ENCODE measurements at regions not wholly inside any gene's neighbourhood (a gene's known extent, or its start where the extent isn't known, plus 50 kb on each side); places are given as distances from the start of the nearest gene placed in this dataset.

GRCh38 chr13:50334944-50335343, 319.7 kb downstream of the KCNRG start:
- H2AFZ ChIP-seq, result no peak overlapping the region
- no peak overlapping the region for H3K27ac ChIP-seq
- no peaks in the 10 kb centered on the region for H3K9me2 ChIP-seq (ENCODE audit: insufficient read depth)
- no peaks in the 10 kb centered on the region for H3K36me3 ChIP-seq (ENCODE audit: low read depth)
- no peaks in the 10 kb centered on the region for H3K79me2 ChIP-seq (ENCODE audit: insufficient read depth)
- H3K4me3 ChIP-seq, result no peak overlapping the region
- in situ Hi-C loops (cut with MboI), result no loop called here
- no peaks in the 10 kb centered on the region for H3K27me3 ChIP-seq (replicated peaks; ENCODE audit: insufficient read depth)
- DNase-seq, result no peak
- no peaks in the 10 kb centered on the region for H3K4me1 ChIP-seq (ENCODE audit: insufficient read depth)
- TF ChIP-seq EZH2phosphoT487 (IDR thresholded peaks at IDR 0.05; ENCODE audit: insufficient read depth, low read depth), result no peak
- no peak for TF ChIP-seq EZH2 (IDR thresholded peaks at IDR 0.05; ENCODE audit: insufficient read depth, poor library complexity, severe bottlenecking)
- 96% methylated on average over 5 of the region's 5 CpGs for WGBS, 2 experiments (ENCODE audit: low coverage in 1 of 2, low lambda C conversion rate in 2 of 2, missing lambda C conversion rate in 2 of 2)
- no peaks in the 10 kb centered on the region for H3F3A ChIP-seq (ENCODE audit: insufficient read depth)
- no peaks in the 10 kb centered on the region for H4K20me1 ChIP-seq (ENCODE audit: insufficient read depth)
- no peaks in the 10 kb centered on the region for H3K9me3 ChIP-seq (ENCODE audit: low read depth)
- no peak overlapping the region for H3K9ac ChIP-seq
- H3K4me2 ChIP-seq (ENCODE audit: unreplicated experiment), result no peak overlapping the region

- Histone ChIP-seq H3K79me2 (ENCODE audit: insufficient read depth) (no peaks in the 10 kb centered on the region), H3K4me1 (ENCODE audit: insufficient read depth) (no peaks in the 10 kb centered on the region), H3F3A (ENCODE audit: insufficient read depth) (no peaks in the 10 kb centered on the region), H3K36me3 (ENCODE audit: low read depth) (no peaks in the 10 kb centered on the region), H3K9me2 (ENCODE audit: insufficient read depth) (no peaks in the 10 kb centered on the region), H4K20me1 (ENCODE audit: insufficient read depth) (no peaks in the 10 kb centered on the region), H2AFZ (no peak overlapping the region), H3K4me2 (ENCODE audit: unreplicated experiment) (no peak overlapping the region), H3K4me3 (no peak overlapping the region), H3K9ac (no peak overlapping the region), H3K27me3 (replicated peaks; ENCODE audit: insufficient read depth) (no peaks in the 10 kb centered on the region; the same call in 1 of the 2 replicates), H3K9me3 (ENCODE audit: low read depth) (no peaks in the 10 kb centered on the region), H3K27ac (no peak overlapping the region)
- TF ChIP-seq EZH2 (IDR thresholded peaks at IDR 0.05; ENCODE audit: insufficient read depth, poor library complexity, severe bottlenecking) (no peak), EZH2phosphoT487 (IDR thresholded peaks at IDR 0.05; ENCODE audit: insufficient read depth, low read depth) (no peak)
- DNase-seq, result no peak
- in situ Hi-C loops (cut with MboI), result no loop called here
- WGBS, 2 experiments (ENCODE audit: low coverage in 1 of 2, low lambda C conversion rate in 2 of 2, missing lambda C conversion rate in 2 of 2), result 85 to 100% methylated on average over 1 of the region's 1 CpG
Observed at GRCh38 chr13:50339271-50339670, 324.0 kb downstream of the KCNRG start.

DNA sequence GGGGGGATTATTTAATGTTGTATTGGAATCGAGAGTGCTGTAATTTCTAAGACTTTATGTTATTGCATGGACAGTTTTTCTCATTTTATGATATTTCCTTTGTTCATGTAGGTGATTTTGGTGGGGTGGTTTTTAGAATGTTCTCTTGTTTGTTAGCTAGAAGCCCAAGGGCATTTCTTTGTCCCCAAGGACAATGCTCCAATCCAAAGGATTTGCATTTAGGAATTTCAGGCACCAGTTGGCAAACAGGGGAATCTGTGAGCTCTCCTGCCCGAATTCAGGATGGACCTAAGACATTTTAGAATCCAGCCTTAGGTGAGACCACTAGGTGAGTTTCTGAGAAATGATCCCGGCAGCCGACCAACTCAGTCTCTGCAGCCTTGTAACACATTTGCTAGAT, 324.9 kb downstream of the KCNRG start:
- no peak overlapping the region for H3K27ac ChIP-seq

DNA sequence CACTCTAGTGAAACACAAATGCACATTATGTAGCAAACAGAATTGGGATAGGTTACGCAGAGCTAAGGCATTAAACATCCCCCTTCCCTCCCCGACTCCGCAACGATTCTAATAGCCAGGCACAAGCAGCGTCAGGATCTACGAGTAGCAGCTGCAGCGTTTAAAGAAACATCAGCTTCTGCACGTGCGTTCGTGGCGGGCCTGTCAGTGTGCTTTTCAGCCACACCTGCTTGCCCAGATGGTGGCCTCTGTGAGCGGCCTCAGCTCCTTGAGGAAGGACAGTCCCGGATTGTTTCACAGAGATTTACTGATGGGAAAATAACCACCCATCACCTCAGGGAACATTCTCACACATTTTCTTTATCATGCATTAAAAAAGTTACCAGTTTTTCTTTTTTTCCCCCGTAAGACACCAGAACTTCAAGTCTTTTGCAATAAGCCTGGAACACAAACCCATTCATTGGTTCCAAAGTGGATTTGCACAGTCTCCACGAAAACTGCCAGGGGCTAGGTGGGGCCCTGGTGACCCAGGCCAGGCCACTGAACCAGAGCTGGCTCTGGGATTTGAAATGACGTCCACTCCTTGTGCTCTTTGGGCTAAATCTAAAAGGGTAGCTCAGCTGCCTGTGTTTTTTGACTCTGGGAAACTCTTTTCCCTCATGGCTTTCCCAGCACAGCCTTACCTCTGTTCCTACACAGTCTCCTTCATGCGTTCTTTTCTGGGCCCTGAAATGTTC, 325.5 kb downstream of the KCNRG start:
- DNase-seq, result no peak
- TF ChIP-seq EZH2 (IDR thresholded peaks at IDR 0.05; ENCODE audit: insufficient read depth, poor library complexity, severe bottlenecking) (no peak), EZH2phosphoT487 (IDR thresholded peaks at IDR 0.05; ENCODE audit: insufficient read depth, low read depth) (no peak)
- H2AFZ ChIP-seq, result no peak overlapping the region

More for the DNA sequence above, 324.9 kb downstream of the KCNRG start:
- Histone ChIP-seq H3F3A (ENCODE audit: insufficient read depth) (no peaks in the 10 kb centered on the region), H3K9ac (no peak overlapping the region), H3K79me2 (ENCODE audit: insufficient read depth) (no peaks in the 10 kb centered on the region), H3K4me2 (ENCODE audit: unreplicated experiment) (no peak overlapping the region), H3K9me3 (ENCODE audit: low read depth) (no peaks in the 10 kb centered on the region), H3K27me3 (replicated peaks; ENCODE audit: insufficient read depth) (no peaks in the 10 kb centered on the region; the same call in 1 of the 2 replicates), H3K4me1 (ENCODE audit: insufficient read depth) (no peaks in the 10 kb centered on the region), H4K20me1 (ENCODE audit: insufficient read depth) (no peaks in the 10 kb centered on the region), H3K36me3 (ENCODE audit: low read depth) (no peaks in the 10 kb centered on the region), H3K9me2 (ENCODE audit: insufficient read depth) (no peaks in the 10 kb centered on the region), H3K4me3 (no peak overlapping the region), H2AFZ (no peak overlapping the region)
- TF ChIP-seq EZH2phosphoT487 (IDR thresholded peaks at IDR 0.05; ENCODE audit: insufficient read depth, low read depth) (no peak), EZH2 (IDR thresholded peaks at IDR 0.05; ENCODE audit: insufficient read depth, poor library complexity, severe bottlenecking) (no peak)
- in situ Hi-C loops (cut with MboI), result no loop called here
- WGBS, 2 experiments (ENCODE audit: low coverage in 1 of 2, low lambda C conversion rate in 2 of 2, missing lambda C conversion rate in 2 of 2), result 56 to 60% methylated on average over 4 of the region's 4 CpGs
- no peak for DNase-seq

More for the DNA sequence above, 325.5 kb downstream of the KCNRG start:
- WGBS, 2 experiments (ENCODE audit: low coverage in 1 of 2, low lambda C conversion rate in 2 of 2, missing lambda C conversion rate in 2 of 2), result 35 to 39% methylated on average over 17 of the region's 17 CpGs
- no peaks in the 10 kb centered on the region for H3K4me1 ChIP-seq (ENCODE audit: insufficient read depth)
- no peaks in the 10 kb centered on the region for H3F3A ChIP-seq (ENCODE audit: insufficient read depth)
- no peak overlapping the region for H3K9ac ChIP-seq
- no peaks in the 10 kb centered on the region for H3K9me3 ChIP-seq (ENCODE audit: low read depth)
- no peak overlapping the region for H3K27ac ChIP-seq
- H3K9me2 ChIP-seq (ENCODE audit: insufficient read depth), result no peaks in the 10 kb centered on the region
- no peaks in the 10 kb centered on the region; the same call in 1 of the 2 replicates for H3K27me3 ChIP-seq (replicated peaks; ENCODE audit: insufficient read depth)
- in situ Hi-C loops (cut with MboI), result no loop called here
- no peaks in the 10 kb centered on the region for H3K36me3 ChIP-seq (ENCODE audit: low read depth)
- H3K79me2 ChIP-seq (ENCODE audit: insufficient read depth), result no peaks in the 10 kb centered on the region
- no peak overlapping the region for H3K4me3 ChIP-seq
- no peaks in the 10 kb centered on the region for H4K20me1 ChIP-seq (ENCODE audit: insufficient read depth)
- no peak overlapping the region for H3K4me2 ChIP-seq (ENCODE audit: unreplicated experiment)

Data from GM23248 (cell line).